Osteocyte (in vitro differentiated cells): ENCODE measurements at regions not wholly inside any gene's neighbourhood (a gene's known extent, or its start where the extent isn't known, plus 50 kb on each side); places are given as distances from the start of the nearest gene placed in this dataset.
"Not testable (repeated sequence)": the region's sequence is repeated elsewhere in the genome, so short reads cannot be mapped to it uniquely, and the experiment has no call there.

Source experiments
- DNase-seq: peaks from one replicate; pipeline ENCODE4 v3.0.0; 2021; ENCODE audit warnings: mixed read lengths; ENCODE audit not compliant: unreplicated experiment; ENCODE audit errors: extremely low spot score
- H3K27ac Mint-ChIP-seq: one replicate; pipeline ENCODE4 v1.8.0; 2021; ENCODE audit warnings: mild to moderate bottlenecking, mixed read lengths; ENCODE audit not compliant: unreplicated experiment
- H3K27me3 Mint-ChIP-seq: one replicate; pipeline ENCODE4 v1.8.0; 2021; ENCODE audit warnings: mixed read lengths; ENCODE audit not compliant: unreplicated experiment
- H3K36me3 Mint-ChIP-seq: one replicate; pipeline ENCODE4 v1.8.0; 2021; ENCODE audit warnings: mixed read lengths; ENCODE audit not compliant: unreplicated experiment
- H3K4me1 Mint-ChIP-seq: one replicate; pipeline ENCODE4 v1.8.0; 2021; ENCODE audit warnings: mixed read lengths; ENCODE audit not compliant: unreplicated experiment
- H3K4me3 Mint-ChIP-seq: one replicate; pipeline ENCODE4 v1.8.0; 2021; ENCODE audit warnings: mild to moderate bottlenecking, moderate library complexity, mixed read lengths; ENCODE audit not compliant: unreplicated experiment
- H3K9me3 Mint-ChIP-seq: one replicate; pipeline ENCODE4 v1.8.0; 2021; ENCODE audit warnings: mixed read lengths; ENCODE audit not compliant: unreplicated experiment
- TF ChIP-seq, protein P1 (sequence below): fragments of 200-600 bp; sonication (generic); IDR thresholded peaks from 2 replicates; pipeline ENCODE4 v1.5.0; 2021; ENCODE audit warnings: antibody characterized with exemption, mild to moderate bottlenecking, moderate library complexity

DNA sequence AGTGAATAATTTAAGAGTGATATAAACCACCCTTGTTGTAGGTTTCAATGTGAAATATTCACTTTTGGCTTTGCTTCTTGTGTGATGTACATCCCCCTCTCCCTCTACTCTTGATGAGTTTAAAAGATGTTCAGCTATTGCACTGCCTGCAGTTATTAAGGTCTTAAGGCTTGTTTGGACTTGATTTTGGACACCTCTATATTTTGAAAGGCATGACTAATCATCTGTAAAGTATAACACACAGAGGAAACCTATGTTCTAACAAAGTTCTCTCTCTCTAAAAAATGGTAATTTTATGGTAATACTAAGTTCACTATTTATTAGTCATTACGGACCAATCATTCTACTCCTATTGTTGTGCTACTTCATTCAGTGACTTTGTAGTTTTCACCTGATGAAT is 1719.9 kb downstream of the GRIK2 start:
- H3K27ac Mint-ChIP-seq: no peak overlapping the region
- TF ChIP-seq, protein P1, sequence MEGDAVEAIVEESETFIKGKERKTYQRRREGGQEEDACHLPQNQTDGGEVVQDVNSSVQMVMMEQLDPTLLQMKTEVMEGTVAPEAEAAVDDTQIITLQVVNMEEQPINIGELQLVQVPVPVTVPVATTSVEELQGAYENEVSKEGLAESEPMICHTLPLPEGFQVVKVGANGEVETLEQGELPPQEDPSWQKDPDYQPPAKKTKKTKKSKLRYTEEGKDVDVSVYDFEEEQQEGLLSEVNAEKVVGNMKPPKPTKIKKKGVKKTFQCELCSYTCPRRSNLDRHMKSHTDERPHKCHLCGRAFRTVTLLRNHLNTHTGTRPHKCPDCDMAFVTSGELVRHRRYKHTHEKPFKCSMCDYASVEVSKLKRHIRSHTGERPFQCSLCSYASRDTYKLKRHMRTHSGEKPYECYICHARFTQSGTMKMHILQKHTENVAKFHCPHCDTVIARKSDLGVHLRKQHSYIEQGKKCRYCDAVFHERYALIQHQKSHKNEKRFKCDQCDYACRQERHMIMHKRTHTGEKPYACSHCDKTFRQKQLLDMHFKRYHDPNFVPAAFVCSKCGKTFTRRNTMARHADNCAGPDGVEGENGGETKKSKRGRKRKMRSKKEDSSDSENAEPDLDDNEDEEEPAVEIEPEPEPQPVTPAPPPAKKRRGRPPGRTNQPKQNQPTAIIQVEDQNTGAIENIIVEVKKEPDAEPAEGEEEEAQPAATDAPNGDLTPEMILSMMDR: no peak
- no peak overlapping the region for H3K4me3 Mint-ChIP-seq
- no peaks in the 10 kb centered on the region for H3K36me3 Mint-ChIP-seq
- H3K27me3 Mint-ChIP-seq: no peaks in the 10 kb centered on the region
- no peaks in the 10 kb centered on the region for H3K4me1 Mint-ChIP-seq
- no peak for DNase-seq
- no peaks in the 10 kb centered on the region for H3K9me3 Mint-ChIP-seq

DNA sequence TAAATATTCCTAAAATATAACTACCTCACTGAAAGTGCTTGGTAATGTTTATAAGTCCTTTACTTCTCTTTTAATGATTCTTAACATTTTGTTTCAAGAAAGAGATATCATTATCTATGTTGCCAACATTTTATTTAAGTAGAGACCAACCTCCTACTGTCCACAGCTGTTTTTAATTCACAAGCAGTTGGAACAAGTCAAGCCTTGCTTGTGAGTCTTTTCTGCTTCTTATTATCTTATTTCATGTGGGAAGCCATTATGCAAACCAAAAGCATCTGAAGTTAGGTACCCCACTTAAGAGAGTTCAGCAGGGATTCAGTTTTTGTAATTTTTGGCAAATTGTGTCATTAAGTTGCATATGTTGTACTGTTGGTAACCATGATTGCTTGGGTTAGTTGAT is 1714.5 kb downstream of the GRIK2 start:
- no peak overlapping the region for H3K4me3 Mint-ChIP-seq

DNA sequence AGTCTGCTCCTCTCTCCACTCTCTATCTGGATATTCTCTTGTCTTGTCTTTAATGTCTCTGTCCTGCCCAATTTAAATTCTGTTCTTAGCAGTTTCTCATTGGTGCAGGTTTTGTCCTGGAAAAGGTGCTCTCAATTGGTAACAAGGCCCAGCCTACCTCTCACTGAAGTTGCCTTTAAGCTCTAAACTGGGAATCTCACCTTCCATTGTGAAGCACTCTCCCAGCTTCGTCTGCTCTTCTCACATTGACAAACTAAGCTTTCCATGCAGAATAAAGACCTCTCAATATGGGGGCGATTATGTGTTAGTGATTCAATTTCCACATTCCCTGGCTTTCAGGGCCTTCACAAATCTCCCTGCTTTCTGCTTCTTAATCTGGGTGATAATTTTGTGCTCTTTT is 1712.2 kb downstream of the GRIK2 start:
- Mint-ChIP-seq H3K27me3 (no peaks in the 10 kb centered on the region), H3K27ac (no peak overlapping the region), H3K36me3 (no peaks in the 10 kb centered on the region), H3K4me3 (no peak overlapping the region), H3K4me1 (peaks cover 2% of the 10 kb centered on the region), H3K9me3 (peaks cover 8% of the 10 kb centered on the region)
- DNase-seq: no peak
- TF ChIP-seq, protein P1: no peak

More for the DNA sequence above, 1714.5 kb downstream of the GRIK2 start:
- Mint-ChIP-seq H3K36me3 (no peaks in the 10 kb centered on the region), H3K27ac (no peak overlapping the region), H3K9me3 (peaks cover 6% of the 10 kb centered on the region), H3K27me3 (no peaks in the 10 kb centered on the region), H3K4me1 (peaks cover 2% of the 10 kb centered on the region)
- TF ChIP-seq, protein P1: no peak
- no peak for DNase-seq

DNA sequence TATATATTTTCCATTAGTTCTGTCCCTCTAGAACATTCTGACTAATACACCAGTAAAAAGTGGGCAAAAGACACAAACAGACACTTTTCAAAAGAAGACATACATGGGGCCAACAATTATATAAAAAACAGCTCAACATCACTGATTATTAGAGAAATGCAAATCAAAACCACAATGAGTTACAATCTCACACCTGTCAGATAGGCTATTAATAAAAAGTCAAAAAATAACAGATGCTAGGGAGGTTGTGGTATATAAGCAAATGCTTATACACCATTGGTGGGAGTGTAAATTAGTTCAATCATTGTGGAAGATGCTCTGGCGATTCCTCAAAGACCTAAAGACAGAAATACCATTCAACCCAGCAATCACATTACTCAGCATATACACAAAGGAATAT is 1707.8 kb downstream of the GRIK2 start:
- Mint-ChIP-seq H3K36me3 (no peaks in the 10 kb centered on the region), H3K27ac (no peak overlapping the region)
- DNase-seq: no peak

DNA sequence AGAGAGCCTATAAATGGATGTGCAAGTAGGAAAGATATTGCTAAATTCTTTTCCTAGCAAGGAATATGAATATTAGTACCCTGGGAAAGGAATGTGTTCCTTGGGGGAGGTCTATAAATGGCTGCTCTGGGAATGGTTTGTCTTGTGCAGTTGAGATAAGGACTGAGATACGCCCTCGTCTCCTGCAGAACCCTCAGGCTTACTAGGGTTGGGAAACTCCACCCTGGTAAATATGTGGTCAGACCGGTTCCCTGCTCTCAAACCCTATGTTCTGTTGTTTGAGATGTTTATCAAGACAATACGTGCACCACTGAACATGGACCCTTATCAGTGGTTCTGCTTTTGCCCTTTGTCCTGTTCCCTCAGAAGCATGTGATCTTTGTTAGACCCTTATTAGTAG is 1698.9 kb downstream of the GRIK2 start:
- H3K9me3 Mint-ChIP-seq, H3K4me3 Mint-ChIP-seq, DNase-seq, H3K36me3 Mint-ChIP-seq, H3K27me3 Mint-ChIP-seq, H3K27ac Mint-ChIP-seq, H3K4me1 Mint-ChIP-seq: not testable (repeated sequence)

More for the DNA sequence above, 1707.8 kb downstream of the GRIK2 start:
- Mint-ChIP-seq H3K4me1 (peaks cover 2% of the 10 kb centered on the region), H3K4me3 (no peak overlapping the region), H3K27me3 (no peaks in the 10 kb centered on the region), H3K9me3 (peaks cover 26% of the 10 kb centered on the region)
- TF ChIP-seq, protein P1: no peak

DNA sequence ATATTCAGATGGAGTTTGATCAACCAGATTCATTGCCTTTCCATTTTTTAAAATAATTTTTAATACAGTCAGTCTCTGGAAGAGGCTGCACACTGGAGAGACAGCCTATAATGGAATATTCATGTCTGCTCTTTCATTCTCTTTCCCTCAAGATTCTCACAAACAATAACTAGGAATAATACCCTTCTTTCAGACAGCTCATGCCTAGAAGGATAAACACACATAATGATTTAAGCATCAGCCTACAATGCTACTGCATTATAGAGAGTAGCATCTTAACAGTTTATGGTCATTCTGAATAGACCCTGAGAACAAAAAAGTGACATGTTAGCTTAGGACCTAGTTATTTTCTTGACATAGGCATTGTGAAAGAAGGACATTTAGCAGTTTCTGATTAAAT is 1692.3 kb downstream of the GRIK2 start:
- Mint-ChIP-seq H3K27ac (no peak overlapping the region), H3K4me3 (no peak overlapping the region), H3K27me3 (no peaks in the 10 kb centered on the region), H3K4me1 (no peaks in the 10 kb centered on the region), H3K36me3 (no peaks in the 10 kb centered on the region), H3K9me3 (no peaks in the 10 kb centered on the region)
- TF ChIP-seq, protein P1: no peak
- DNase-seq: no peak
